HS-27A (cell line): ENCODE measurements at regions not wholly inside any gene's neighbourhood (a gene's known extent, or its start where the extent isn't known, plus 50 kb on each side); places are given as distances from the start of the nearest gene placed in this dataset.
"Not testable (repeated sequence)": the region's sequence is repeated elsewhere in the genome, so short reads cannot be mapped to it uniquely, and the experiment has no call there.

Source experiments
- DNase-seq: peaks from one replicate; pipeline ENCODE4 v3.0.0-alpha.2; 2012; ENCODE audit warnings: low read depth, missing footprints

DNA sequence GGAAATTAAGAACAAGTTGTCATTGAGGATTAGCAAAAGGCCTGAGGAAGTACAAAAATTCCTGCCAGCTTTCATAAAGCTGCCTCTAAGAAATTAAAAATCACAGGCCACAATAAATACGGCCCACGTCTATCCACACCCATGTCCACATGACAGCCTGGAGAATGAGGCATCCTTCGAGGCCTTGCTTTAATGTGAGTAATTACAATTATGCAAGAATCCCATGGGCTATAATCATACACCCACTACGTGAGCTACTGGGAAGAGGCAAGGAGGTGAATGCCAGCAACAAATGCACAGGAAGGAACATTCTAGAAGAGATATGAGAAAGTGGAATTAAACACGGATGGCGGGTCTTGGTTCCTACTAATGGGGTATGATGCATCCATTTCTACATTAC lies 65.4 kb upstream of the ZFHX3 start:
- DNase-seq = no peak

DNA sequence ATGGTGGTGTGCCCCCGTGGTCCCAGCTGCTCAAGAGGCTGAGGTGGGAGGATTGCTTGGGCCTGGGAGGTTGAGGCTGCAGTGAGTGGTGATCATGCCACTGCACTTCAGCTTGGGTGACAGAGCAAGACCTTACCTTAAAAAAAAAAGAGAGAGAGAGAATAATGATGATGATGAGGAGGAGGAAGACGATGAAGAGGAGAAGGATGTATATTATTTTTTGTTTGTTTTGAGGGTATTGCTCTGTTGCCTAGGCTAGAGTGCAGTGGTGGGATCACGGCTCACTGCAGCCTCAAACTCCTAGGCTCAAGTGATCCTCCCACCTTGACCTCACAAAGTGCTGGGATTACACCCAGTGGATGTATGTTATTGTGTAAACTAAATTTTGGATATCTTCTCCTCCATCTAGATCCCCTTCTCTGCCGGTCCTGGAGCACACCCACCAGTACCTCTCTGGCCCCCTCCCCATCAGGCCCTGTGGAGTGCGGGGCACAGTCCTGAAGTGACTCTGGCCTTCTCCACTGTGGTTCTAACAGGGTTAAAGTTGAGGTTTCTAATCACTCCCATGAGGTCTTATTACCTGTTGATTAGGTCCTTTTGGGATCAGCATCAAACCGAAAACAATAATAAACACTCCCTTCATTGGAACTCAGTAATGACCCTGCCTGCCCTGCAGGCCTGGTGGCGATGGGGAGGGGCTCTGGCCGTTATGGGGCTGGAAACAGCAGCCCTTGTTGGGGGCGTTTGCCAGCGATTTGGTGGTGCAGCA lies 60.5 kb upstream of the ZFHX3 start:
- DNase-seq = no peak

DNA sequence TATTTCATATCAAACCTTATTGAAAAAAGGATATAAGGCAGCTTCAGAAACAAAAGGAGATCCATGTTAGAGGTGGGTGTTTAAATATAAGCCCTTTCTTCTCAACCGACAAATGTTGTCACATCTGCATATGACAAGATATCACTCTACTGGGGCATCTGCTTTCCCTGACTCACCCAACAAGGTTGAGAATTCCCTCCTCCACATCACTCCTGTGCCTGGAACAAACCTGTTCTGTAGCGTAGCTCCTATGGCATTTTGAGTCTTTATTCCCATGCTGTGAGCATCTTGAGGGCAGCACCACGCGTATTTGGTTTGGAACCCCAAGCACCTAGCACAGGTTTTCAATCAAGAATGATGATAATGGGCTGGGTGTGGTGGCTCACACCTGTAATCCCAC lies 59.4 kb upstream of the ZFHX3 start:
- no peak for DNase-seq

DNA sequence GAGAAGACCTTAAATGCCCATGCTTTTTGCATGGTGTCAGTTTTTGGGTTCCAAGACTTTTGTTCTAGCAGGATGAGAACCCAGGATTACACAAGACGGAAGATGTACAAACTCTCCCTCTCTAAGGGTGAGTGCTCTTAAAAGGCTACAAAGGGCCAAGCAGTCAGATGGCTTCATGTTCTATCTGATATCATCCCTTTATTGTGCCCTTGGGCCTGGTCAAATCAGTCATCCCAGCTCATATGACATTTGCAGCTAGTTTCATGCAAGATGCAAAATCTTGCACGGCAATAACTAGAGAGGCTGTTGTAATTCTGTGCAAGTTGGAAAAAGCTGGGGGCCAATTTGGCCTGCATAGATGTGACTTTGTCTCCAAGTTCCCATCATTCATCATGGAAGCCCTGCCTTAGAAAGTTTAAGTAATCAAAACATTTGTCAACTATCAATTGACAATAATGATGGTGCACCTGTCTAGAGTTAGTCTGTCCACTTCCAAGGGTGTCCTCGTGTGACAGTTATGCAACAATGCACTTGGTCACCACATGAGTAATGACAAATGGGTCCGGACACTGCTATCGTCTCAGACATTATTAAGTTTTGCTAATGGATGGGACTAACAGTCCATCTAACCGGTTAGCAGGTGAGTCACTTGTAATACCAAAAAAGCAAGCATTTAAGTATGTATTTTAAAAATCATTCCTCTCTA lies 58.6 kb upstream of the ZFHX3 start:
- no peak for DNase-seq

DNA sequence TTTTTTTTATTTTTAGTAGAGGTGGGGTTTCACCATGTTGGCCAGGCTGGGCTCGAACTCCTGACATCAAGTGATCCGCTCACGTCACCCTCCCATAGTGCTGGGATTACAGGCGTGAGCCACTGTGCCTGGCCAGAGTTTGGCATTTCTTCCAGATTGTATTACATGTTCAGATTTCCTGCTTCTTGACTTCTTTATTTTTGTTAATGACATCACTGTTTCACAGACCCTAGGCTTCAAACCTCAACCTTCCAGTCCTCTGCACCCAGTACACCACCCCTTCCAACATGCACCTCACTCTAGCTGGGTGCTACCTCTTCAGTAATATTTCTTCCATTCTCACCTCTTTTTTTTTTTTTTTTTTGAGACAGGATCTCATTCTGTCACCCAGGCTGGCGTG lies 53.6 kb upstream of the ZFHX3 start:
- DNase-seq = no peak

DNA sequence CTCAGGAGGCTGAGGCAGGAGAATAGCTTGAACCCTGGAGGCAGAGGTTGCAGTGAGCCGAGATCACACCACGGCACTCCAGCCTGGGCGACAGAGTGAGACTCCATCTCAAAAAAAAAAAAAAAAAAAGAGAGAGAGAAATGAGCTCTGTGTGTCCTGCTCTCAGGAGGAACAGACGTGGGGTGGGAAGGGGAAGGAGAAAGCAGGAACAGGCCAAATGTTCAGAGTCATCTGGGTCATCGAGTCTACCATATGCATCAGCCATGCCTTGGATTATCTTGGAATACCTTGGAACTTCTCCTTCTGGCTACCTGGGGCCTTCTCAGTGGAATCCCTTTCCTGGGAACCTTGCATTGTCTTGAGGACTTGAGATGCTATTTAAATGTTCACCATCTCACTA lies 51.7 kb upstream of the ZFHX3 start:
- DNase-seq = not testable (repeated sequence)
